Activated T-helper 2 cell treated with anti-CD3 and anti-CD28 coated beads, Interferon-gamma antibody, Interleukin-2, Interleukin-4, amounts not matched to agents 10 μg/mL and 5 μg/mL and 100 μg/mL, durations not matched to agents 14 hours and 24 hours and 36 hours (primary cell): ENCODE measurements at regions not wholly inside any gene's neighbourhood (a gene's known extent, or its start where the extent isn't known, plus 50 kb on each side); places are given as distances from the start of the nearest gene placed in this dataset.

Experiments used
- DNase-seq: peaks from one replicate; pipeline ENCODE4 v3.0.0; 2021; ENCODE audit warnings: low spot score
- H3K27ac Mint-ChIP-seq: one replicate; pipeline ENCODE4 v1.8.0; 2021; ENCODE audit warnings: mixed read lengths
- H3K27me3 Mint-ChIP-seq: one replicate; pipeline ENCODE4 v1.8.0; 2021; ENCODE audit warnings: low read depth, mixed read lengths
- H3K36me3 Mint-ChIP-seq: one replicate; pipeline ENCODE4 v1.8.0; 2021; ENCODE audit warnings: low read depth, mixed read lengths
- H3K4me1 Mint-ChIP-seq: one replicate; pipeline ENCODE4 v1.8.0; 2021; ENCODE audit warnings: low read depth, mixed read lengths
- H3K4me3 Mint-ChIP-seq: one replicate; pipeline ENCODE4 v1.8.0; 2021; ENCODE audit warnings: low read depth, mild to moderate bottlenecking, moderate library complexity, mixed read lengths
- H3K9me3 Mint-ChIP-seq: one replicate; pipeline ENCODE4 v1.8.0; 2021; ENCODE audit warnings: mixed read lengths
- intact Hi-C: fragments of 100-400 bp; cut with micrococcal nuclease; formaldehyde crosslinking; loops from one replicate; pipeline ENCODE4 v1.15.1; 2023

GRCh38 chr15:96266456-96266855 lies 64.0 kb upstream of the NR2F2 start:
- intact Hi-C loops = no loop called here
- Mint-ChIP-seq H3K4me3 (no peak overlapping the region), H3K27me3 (no peaks in the 10 kb centered on the region), H3K36me3 (no peaks in the 10 kb centered on the region), H3K27ac (no peak overlapping the region), H3K9me3 (no peaks in the 10 kb centered on the region), H3K4me1 (no peaks in the 10 kb centered on the region)
- no peak for DNase-seq

- intact Hi-C loops = no loop called here
- no peak overlapping the region for H3K4me3 Mint-ChIP-seq
- no peaks in the 10 kb centered on the region for H3K36me3 Mint-ChIP-seq
- DNase-seq = no peak
- no peaks in the 10 kb centered on the region for H3K9me3 Mint-ChIP-seq
- no peaks in the 10 kb centered on the region for H3K4me1 Mint-ChIP-seq
- no peaks in the 10 kb centered on the region for H3K27me3 Mint-ChIP-seq
- H3K27ac Mint-ChIP-seq = no peak overlapping the region
Measured at GRCh38 chr15:96267463-96267862, 63.0 kb upstream of the NR2F2 start.

GRCh38 chr15:96268442-96269204 lies 61.9 kb upstream of the NR2F2 start:
- Mint-ChIP-seq H3K4me1 (no peaks in the 10 kb centered on the region), H3K36me3 (no peaks in the 10 kb centered on the region), H3K27ac (no peak overlapping the region), H3K4me3 (no peak overlapping the region), H3K27me3 (no peaks in the 10 kb centered on the region), H3K9me3 (no peaks in the 10 kb centered on the region)
- no peak for DNase-seq
- intact Hi-C loops = no loop called here

GRCh38 chr15:96270581-96271172 lies 59.8 kb upstream of the NR2F2 start:
- Mint-ChIP-seq H3K4me1 (no peaks in the 10 kb centered on the region), H3K27me3 (no peaks in the 10 kb centered on the region)
- intact Hi-C loops = no loop called here

GRCh38 chr15:96272427-96272826 lies 58.1 kb upstream of the NR2F2 start:
- H3K36me3 Mint-ChIP-seq = no peaks in the 10 kb centered on the region
- no peaks in the 10 kb centered on the region for H3K9me3 Mint-ChIP-seq
- intact Hi-C loops = no loop called here
- H3K27me3 Mint-ChIP-seq = no peaks in the 10 kb centered on the region
- no peak overlapping the region for H3K27ac Mint-ChIP-seq
- H3K4me3 Mint-ChIP-seq = no peak overlapping the region
- no peaks in the 10 kb centered on the region for H3K4me1 Mint-ChIP-seq
- no peak for DNase-seq

More at GRCh38 chr15:96270581-96271172, 59.8 kb upstream of the NR2F2 start:
- DNase-seq = no peak
- H3K36me3 Mint-ChIP-seq = no peaks in the 10 kb centered on the region
- H3K4me3 Mint-ChIP-seq = no peak overlapping the region
- no peak overlapping the region for H3K27ac Mint-ChIP-seq
- no peaks in the 10 kb centered on the region for H3K9me3 Mint-ChIP-seq

- H3K4me1 Mint-ChIP-seq = no peaks in the 10 kb centered on the region
- no peaks in the 10 kb centered on the region for H3K9me3 Mint-ChIP-seq
- H3K27ac Mint-ChIP-seq = no peak overlapping the region
- no peaks in the 10 kb centered on the region for H3K36me3 Mint-ChIP-seq
- intact Hi-C loops = no loop called here
- DNase-seq = no peak
- H3K4me3 Mint-ChIP-seq = no peak overlapping the region
- H3K27me3 Mint-ChIP-seq = no peaks in the 10 kb centered on the region
Measured at GRCh38 chr15:96273317-96274086, 57.0 kb upstream of the NR2F2 start.

- no peaks in the 10 kb centered on the region for H3K9me3 Mint-ChIP-seq
- no peak overlapping the region for H3K4me3 Mint-ChIP-seq
- no peaks in the 10 kb centered on the region for H3K27me3 Mint-ChIP-seq
- no peak overlapping the region for H3K27ac Mint-ChIP-seq
- H3K4me1 Mint-ChIP-seq = no peaks in the 10 kb centered on the region
- no peak for DNase-seq
- intact Hi-C loops = no loop called here
- no peaks in the 10 kb centered on the region for H3K36me3 Mint-ChIP-seq
Measured at GRCh38 chr15:96274087-96274440, 56.4 kb upstream of the NR2F2 start.

GRCh38 chr15:96274698-96275097 lies 55.8 kb upstream of the NR2F2 start:
- Mint-ChIP-seq H3K27me3 (no peaks in the 10 kb centered on the region), H3K9me3 (no peaks in the 10 kb centered on the region), H3K4me1 (no peaks in the 10 kb centered on the region), H3K27ac (no peak overlapping the region), H3K4me3 (no peak overlapping the region), H3K36me3 (no peaks in the 10 kb centered on the region)
- DNase-seq = no peak
- intact Hi-C loops = no loop called here

GRCh38 chr15:96276438-96277210 lies 53.9 kb upstream of the NR2F2 start:
- no peak for DNase-seq
- Mint-ChIP-seq H3K4me3 (no peak overlapping the region), H3K9me3 (peaks cover 2% of the 10 kb centered on the region), H3K4me1 (no peaks in the 10 kb centered on the region), H3K36me3 (no peaks in the 10 kb centered on the region), H3K27me3 (no peaks in the 10 kb centered on the region), H3K27ac (no peak overlapping the region)
- intact Hi-C loops = no loop called here
